ENCODE measurements at regions not wholly inside any gene's neighbourhood (a gene's known extent, or its start where the extent isn't known, plus 50 kb on each side); places are given as distances from the start of the nearest gene placed in this dataset.

GRCh38 chr4:77395481-77395880 is 210.1 kb upstream of the CXCL13 start:
- H3K4me3 ChIP-seq (ENCODE audit: insufficient read length, low read depth) = no peak overlapping the region
- H3K36me3 ChIP-seq (ENCODE audit: insufficient read depth, insufficient read length, low read length) = no peaks in the 10 kb centered on the region
- H3K4me1 ChIP-seq (ENCODE audit: insufficient read depth, insufficient read length) = no peaks in the 10 kb centered on the region
- TF ChIP-seq ZNF274 (IDR thresholded peaks at IDR 0.05; ENCODE audit: low read depth, low read length) (no peak), YY1 (IDR thresholded peaks at IDR 0.05; ENCODE audit: insufficient read depth, insufficient read length) (no peak), SUZ12 (IDR thresholded peaks at IDR 0.05; ENCODE audit: extremely low read depth, insufficient read depth, insufficient read length) (no peak)
- no peaks in the 10 kb centered on the region; the same call in 1 of the 2 replicates for H3K9me3 ChIP-seq (ENCODE audit: insufficient read depth, low read length)
- no peak overlapping the region for H3K9ac ChIP-seq (ENCODE audit: insufficient read length, low read depth)
- DNase-seq (ENCODE audit: low read depth, low spot score) = no peak
- H3K27me3 ChIP-seq (ENCODE audit: insufficient read depth, insufficient read length) = no peaks in the 10 kb centered on the region

GRCh38 chr4:77398256-77398655 is 207.4 kb upstream of the CXCL13 start:
- H3K9me3 ChIP-seq (ENCODE audit: insufficient read depth, low read length) = no peaks in the 10 kb centered on the region; the same call in 1 of the 2 replicates
- no peaks in the 10 kb centered on the region for H3K27me3 ChIP-seq (ENCODE audit: insufficient read depth, insufficient read length)

GRCh38 chr4:77399831-77400230 is 205.8 kb upstream of the CXCL13 start:
- H3K4me3 ChIP-seq (ENCODE audit: insufficient read length, low read depth) = no peak overlapping the region
- TF ChIP-seq YY1 (IDR thresholded peaks at IDR 0.05; ENCODE audit: insufficient read depth, insufficient read length) = no peak
- no peak for TF ChIP-seq SUZ12 (IDR thresholded peaks at IDR 0.05; ENCODE audit: extremely low read depth, insufficient read depth, insufficient read length)
- no peak for TF ChIP-seq ZNF274 (IDR thresholded peaks at IDR 0.05; ENCODE audit: low read depth, low read length)
- DNase-seq (ENCODE audit: low read depth, low spot score) = no peak
- no peaks in the 10 kb centered on the region for H3K36me3 ChIP-seq (ENCODE audit: insufficient read depth, insufficient read length, low read length)
- H3K27me3 ChIP-seq (ENCODE audit: insufficient read depth, insufficient read length) = no peaks in the 10 kb centered on the region
- no peaks in the 10 kb centered on the region for H3K4me1 ChIP-seq (ENCODE audit: insufficient read depth, insufficient read length)
- no peak overlapping the region for H3K9ac ChIP-seq (ENCODE audit: insufficient read length, low read depth)
- no peaks in the 10 kb centered on the region; the same call in 1 of the 2 replicates for H3K9me3 ChIP-seq (ENCODE audit: insufficient read depth, low read length)

More at GRCh38 chr4:77398256-77398655, 207.4 kb upstream of the CXCL13 start:
- no peak for DNase-seq (ENCODE audit: low read depth, low spot score)
- TF ChIP-seq ZNF274 (IDR thresholded peaks at IDR 0.05; ENCODE audit: low read depth, low read length) (no peak), YY1 (IDR thresholded peaks at IDR 0.05; ENCODE audit: insufficient read depth, insufficient read length) (no peak), SUZ12 (IDR thresholded peaks at IDR 0.05; ENCODE audit: extremely low read depth, insufficient read depth, insufficient read length) (no peak)
- no peaks in the 10 kb centered on the region for H3K36me3 ChIP-seq (ENCODE audit: insufficient read depth, insufficient read length, low read length)
- H3K4me3 ChIP-seq (ENCODE audit: insufficient read length, low read depth) = no peak overlapping the region
- H3K9ac ChIP-seq (ENCODE audit: insufficient read length, low read depth) = no peak overlapping the region
- H3K4me1 ChIP-seq (ENCODE audit: insufficient read depth, insufficient read length) = no peaks in the 10 kb centered on the region

- H3K27me3 ChIP-seq (ENCODE audit: insufficient read depth, insufficient read length) = no peaks in the 10 kb centered on the region
- TF ChIP-seq YY1 (IDR thresholded peaks at IDR 0.05; ENCODE audit: insufficient read depth, insufficient read length) (no peak), SUZ12 (IDR thresholded peaks at IDR 0.05; ENCODE audit: extremely low read depth, insufficient read depth, insufficient read length) (no peak), ZNF274 (IDR thresholded peaks at IDR 0.05; ENCODE audit: low read depth, low read length) (no peak)
- DNase-seq (ENCODE audit: low read depth, low spot score) = no peak
These were observed 191.9 kb upstream of the CXCL13 start for GRCh38 chr4:77413766-77414165.

GRCh38 chr4:77415689-77416088 is 189.9 kb upstream of the CXCL13 start:
- no peaks in the 10 kb centered on the region for H3K36me3 ChIP-seq (ENCODE audit: insufficient read depth, insufficient read length, low read length)
- no peak for DNase-seq (ENCODE audit: low read depth, low spot score)
- no peak overlapping the region for H3K9ac ChIP-seq (ENCODE audit: insufficient read length, low read depth)
- H3K27me3 ChIP-seq (ENCODE audit: insufficient read depth, insufficient read length) = no peaks in the 10 kb centered on the region
- H3K4me1 ChIP-seq (ENCODE audit: insufficient read depth, insufficient read length) = no peaks in the 10 kb centered on the region
- TF ChIP-seq YY1 (IDR thresholded peaks at IDR 0.05; ENCODE audit: insufficient read depth, insufficient read length) (no peak), ZNF274 (IDR thresholded peaks at IDR 0.05; ENCODE audit: low read depth, low read length) (no peak), SUZ12 (IDR thresholded peaks at IDR 0.05; ENCODE audit: extremely low read depth, insufficient read depth, insufficient read length) (no peak)
- H3K9me3 ChIP-seq (ENCODE audit: insufficient read depth, low read length) = no peaks in the 10 kb centered on the region
- no peak overlapping the region for H3K4me3 ChIP-seq (ENCODE audit: insufficient read length, low read depth)

More at GRCh38 chr4:77413766-77414165, 191.9 kb upstream of the CXCL13 start:
- H3K9ac ChIP-seq (ENCODE audit: insufficient read length, low read depth) = no peak overlapping the region
- no peak overlapping the region for H3K4me3 ChIP-seq (ENCODE audit: insufficient read length, low read depth)
- no peaks in the 10 kb centered on the region for H3K36me3 ChIP-seq (ENCODE audit: insufficient read depth, insufficient read length, low read length)
- H3K9me3 ChIP-seq (ENCODE audit: insufficient read depth, low read length) = no peaks in the 10 kb centered on the region
- H3K4me1 ChIP-seq (ENCODE audit: insufficient read depth, insufficient read length) = no peaks in the 10 kb centered on the region

GRCh38 chr4:77418333-77418732 is 187.3 kb upstream of the CXCL13 start:
- DNase-seq (ENCODE audit: low read depth, low spot score) = no peak
- no peaks in the 10 kb centered on the region for H3K27me3 ChIP-seq (ENCODE audit: insufficient read depth, insufficient read length)

GRCh38 chr4:77430847-77431246 is 174.8 kb upstream of the CXCL13 start:
- H3K9me3 ChIP-seq (ENCODE audit: insufficient read depth, low read length) = no peaks in the 10 kb centered on the region
- DNase-seq (ENCODE audit: low read depth, low spot score) = no peak
- H3K27me3 ChIP-seq (ENCODE audit: insufficient read depth, insufficient read length) = no peaks in the 10 kb centered on the region
- no peaks in the 10 kb centered on the region for H3K36me3 ChIP-seq (ENCODE audit: insufficient read depth, insufficient read length, low read length)
- no peak overlapping the region for H3K4me3 ChIP-seq (ENCODE audit: insufficient read length, low read depth)
- no peak overlapping the region for H3K9ac ChIP-seq (ENCODE audit: insufficient read length, low read depth)
- H3K4me1 ChIP-seq (ENCODE audit: insufficient read depth, insufficient read length) = no peaks in the 10 kb centered on the region
- TF ChIP-seq SUZ12 (IDR thresholded peaks at IDR 0.05; ENCODE audit: extremely low read depth, insufficient read depth, insufficient read length) (no peak), ZNF274 (IDR thresholded peaks at IDR 0.05; ENCODE audit: low read depth, low read length) (no peak), YY1 (IDR thresholded peaks at IDR 0.05; ENCODE audit: insufficient read depth, insufficient read length) (no peak)

More at GRCh38 chr4:77418333-77418732, 187.3 kb upstream of the CXCL13 start:
- Histone ChIP-seq H3K9me3 (ENCODE audit: insufficient read depth, low read length) (no peaks in the 10 kb centered on the region), H3K4me3 (ENCODE audit: insufficient read length, low read depth) (no peak overlapping the region), H3K9ac (ENCODE audit: insufficient read length, low read depth) (no peak overlapping the region), H3K4me1 (ENCODE audit: insufficient read depth, insufficient read length) (no peaks in the 10 kb centered on the region), H3K36me3 (ENCODE audit: insufficient read depth, insufficient read length, low read length) (no peaks in the 10 kb centered on the region)
- no peak for TF ChIP-seq YY1 (IDR thresholded peaks at IDR 0.05; ENCODE audit: insufficient read depth, insufficient read length)
- no peak for TF ChIP-seq ZNF274 (IDR thresholded peaks at IDR 0.05; ENCODE audit: low read depth, low read length)
- no peak for TF ChIP-seq SUZ12 (IDR thresholded peaks at IDR 0.05; ENCODE audit: extremely low read depth, insufficient read depth, insufficient read length)
